LNCaP clone FGC (cell line): ENCODE measurements at regions not wholly inside any gene's neighbourhood (a gene's known extent, or its start where the extent isn't known, plus 50 kb on each side); places are given as distances from the start of the nearest gene placed in this dataset.

Experiments
- DNase-seq: peaks from one replicate; pipeline ENCODE4 v3.0.0-alpha.2; 2011; ENCODE audit warnings: low read depth
- H3K4me3 ChIP-seq: 2 replicates; pipeline ENCODE4 v1.5.1; 2011; ENCODE audit warnings: mild to moderate bottlenecking, low read depth, low read length, control low read depth
- TF ChIP-seq, protein P1 (sequence below): IDR thresholded peaks from 2 replicates; pipeline ENCODE4 v1.5.1; 2012; ENCODE audit warnings: mild to moderate bottlenecking; ENCODE audit not compliant: control insufficient read depth, insufficient read depth; ENCODE audit errors: extremely low read depth

DNA sequence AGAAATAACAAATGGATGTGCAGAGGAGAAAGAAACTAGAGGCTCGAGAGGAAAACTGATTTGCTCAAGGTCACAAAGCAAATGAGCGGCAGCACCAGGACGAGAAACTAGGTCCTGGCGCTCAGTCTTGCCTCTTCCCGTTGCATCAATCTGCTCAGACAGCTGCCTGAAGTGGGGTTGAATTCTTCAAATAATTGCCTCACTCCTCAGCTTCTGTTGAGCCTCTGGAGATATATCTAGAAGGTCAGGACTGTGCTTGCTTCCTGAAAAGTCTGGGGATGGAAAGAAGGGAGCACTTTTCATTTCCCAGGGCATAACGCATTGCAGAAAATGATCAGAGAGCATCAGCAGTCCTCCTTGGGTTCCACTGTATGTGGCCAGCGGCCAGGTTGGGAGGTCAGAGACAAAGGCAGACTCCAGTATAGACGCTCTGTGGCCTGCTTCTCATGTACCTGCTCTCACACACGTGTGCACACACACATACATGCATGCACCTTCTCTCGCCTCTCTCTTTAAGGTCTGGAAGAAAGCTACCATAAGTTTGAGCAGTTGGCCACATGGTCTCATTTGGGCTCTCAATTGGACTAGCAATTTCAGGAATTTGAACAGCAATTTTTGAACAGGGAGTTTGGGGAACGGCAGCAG, 83.7 kb upstream of the DUSP5 start:
- H3K4me3 ChIP-seq: no peak overlapping the region
- DNase-seq: no peak

DNA sequence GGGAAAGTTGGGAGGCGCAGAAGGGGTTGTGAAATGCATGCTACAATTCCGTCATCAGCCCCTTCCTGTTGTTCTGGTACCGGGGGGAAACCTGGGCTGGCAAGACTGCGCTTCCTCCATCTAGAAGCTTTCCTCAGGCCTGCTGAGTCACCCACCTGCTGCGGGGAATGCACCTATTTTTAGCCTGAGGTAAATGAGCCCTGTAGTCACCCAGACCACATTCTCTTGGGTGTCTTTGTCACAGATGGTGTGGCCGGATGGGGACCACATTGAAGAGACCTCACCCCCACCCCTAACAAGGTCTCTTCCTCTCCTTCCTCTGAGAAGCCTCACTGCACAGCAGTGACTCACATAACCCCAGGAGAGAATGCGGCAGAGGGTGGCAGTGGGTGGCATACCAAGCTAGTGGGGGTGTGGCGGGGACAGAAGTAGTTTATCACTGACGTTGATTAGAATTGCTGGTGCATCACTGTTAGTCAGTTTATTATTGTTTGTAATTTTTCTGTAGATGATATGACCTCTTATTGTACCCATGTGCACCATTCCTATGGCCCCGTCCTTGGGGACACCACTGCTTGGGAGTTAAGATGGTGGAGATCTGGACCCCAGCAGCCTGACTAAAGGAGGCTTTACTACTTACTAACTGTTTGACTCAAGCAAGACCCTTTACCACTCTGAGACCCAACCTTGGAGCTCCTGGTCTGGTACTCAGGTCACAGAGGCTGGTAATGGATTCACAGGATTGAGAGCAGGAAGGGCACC, 83.0 kb upstream of the DUSP5 start:
- no peak for DNase-seq
- no peak overlapping the region for H3K4me3 ChIP-seq
- TF ChIP-seq, protein P1, sequence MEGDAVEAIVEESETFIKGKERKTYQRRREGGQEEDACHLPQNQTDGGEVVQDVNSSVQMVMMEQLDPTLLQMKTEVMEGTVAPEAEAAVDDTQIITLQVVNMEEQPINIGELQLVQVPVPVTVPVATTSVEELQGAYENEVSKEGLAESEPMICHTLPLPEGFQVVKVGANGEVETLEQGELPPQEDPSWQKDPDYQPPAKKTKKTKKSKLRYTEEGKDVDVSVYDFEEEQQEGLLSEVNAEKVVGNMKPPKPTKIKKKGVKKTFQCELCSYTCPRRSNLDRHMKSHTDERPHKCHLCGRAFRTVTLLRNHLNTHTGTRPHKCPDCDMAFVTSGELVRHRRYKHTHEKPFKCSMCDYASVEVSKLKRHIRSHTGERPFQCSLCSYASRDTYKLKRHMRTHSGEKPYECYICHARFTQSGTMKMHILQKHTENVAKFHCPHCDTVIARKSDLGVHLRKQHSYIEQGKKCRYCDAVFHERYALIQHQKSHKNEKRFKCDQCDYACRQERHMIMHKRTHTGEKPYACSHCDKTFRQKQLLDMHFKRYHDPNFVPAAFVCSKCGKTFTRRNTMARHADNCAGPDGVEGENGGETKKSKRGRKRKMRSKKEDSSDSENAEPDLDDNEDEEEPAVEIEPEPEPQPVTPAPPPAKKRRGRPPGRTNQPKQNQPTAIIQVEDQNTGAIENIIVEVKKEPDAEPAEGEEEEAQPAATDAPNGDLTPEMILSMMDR: no peak

More for the DNA sequence above, 83.7 kb upstream of the DUSP5 start:
- TF ChIP-seq, protein P1: no peak

- H3K4me3 ChIP-seq: no peak overlapping the region
- DNase-seq: no peak
- TF ChIP-seq, protein P1: no peak
These were observed 81.9 kb upstream of the DUSP5 start for GRCh38 chr10:110415809-110416208.

GRCh38 chr10:110416776-110417711, 80.7 kb upstream of the DUSP5 start:
- no peak overlapping the region for H3K4me3 ChIP-seq
- DNase-seq: no peak
- TF ChIP-seq, protein P1: no peak

- TF ChIP-seq, protein P1: no peak
- H3K4me3 ChIP-seq: no peak overlapping the region
- DNase-seq: no peak
These were observed 79.5 kb upstream of the DUSP5 start for GRCh38 chr10:110418218-110418617.

DNA sequence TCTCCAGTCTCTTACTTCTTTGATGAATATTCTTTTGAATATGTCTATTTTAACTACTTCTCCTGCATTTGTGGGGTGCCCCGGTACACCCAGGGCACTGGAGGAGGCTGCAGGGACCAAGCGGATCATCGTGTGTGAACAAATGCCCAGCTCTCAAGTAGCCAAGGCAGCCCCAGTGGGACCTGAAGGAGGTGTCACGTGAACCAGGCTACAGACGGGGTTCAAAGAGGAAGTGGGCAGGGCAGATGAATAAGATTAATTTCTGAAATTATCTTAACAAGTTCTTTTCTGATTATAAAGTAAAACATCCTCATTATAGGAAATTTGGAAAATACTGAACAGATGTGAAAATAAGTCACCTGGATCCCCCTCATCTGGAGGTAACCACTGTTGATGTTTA, 78.4 kb upstream of the DUSP5 start:
- no peak for DNase-seq
- TF ChIP-seq, protein P1: no peak
- no peak overlapping the region for H3K4me3 ChIP-seq
